Left ventricle myocardium superior (tissue), 1 donor: ENCODE measurements at regions not wholly inside any gene's neighbourhood (a gene's known extent, or its start where the extent isn't known, plus 50 kb on each side); places are given as distances from the start of the nearest gene placed in this dataset.
A peak's percentile ranks its signal among the peaks of the same experiment; 100 is the strongest.
"Not testable (repeated sequence)": the region's sequence is repeated elsewhere in the genome, so short reads cannot be mapped to it uniquely, and the experiment has no call there.

Source experiments
- ATAC-seq: fragments of 200-7000 bp; cut with Tn5 transposase; one replicate; pipeline ENCODE4 v1.9.1; 2020; ENCODE audit warnings: mild to moderate bottlenecking, moderate library complexity
- DNase-seq: peaks from one replicate; pipeline ENCODE4 v3.0.0-alpha.2; 2020
- intact Hi-C: fragments of 100-400 bp; cut with micrococcal nuclease; formaldehyde crosslinking; loops from one replicate; pipeline ENCODE4 v1.11.0; 2022
- donor health status: DM: no; HTN: yes; CAD: no; lungs with severe emphysema.

DNA sequence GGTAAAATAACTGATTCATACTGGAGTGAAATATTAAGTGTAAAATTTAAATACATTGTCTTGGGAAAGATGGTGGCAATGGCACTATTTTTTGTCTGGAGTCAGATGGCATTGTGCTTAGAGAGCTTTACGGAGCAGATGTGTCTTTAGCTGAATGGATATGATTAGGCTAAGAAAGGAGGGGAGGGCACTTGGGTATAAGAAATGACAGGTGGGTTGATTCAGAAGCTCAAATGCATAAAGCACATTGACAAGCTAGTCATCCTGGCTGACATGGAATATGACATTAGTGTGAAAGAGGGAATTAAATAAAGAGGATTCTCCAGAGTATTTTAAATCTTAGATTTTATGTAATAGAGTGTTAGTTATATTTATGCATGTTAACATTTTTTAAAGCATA is 570.1 kb upstream of the CBLB start:
- intact Hi-C loops: no loop called here
- ATAC-seq (no peak), DNase-seq (no peak)

DNA sequence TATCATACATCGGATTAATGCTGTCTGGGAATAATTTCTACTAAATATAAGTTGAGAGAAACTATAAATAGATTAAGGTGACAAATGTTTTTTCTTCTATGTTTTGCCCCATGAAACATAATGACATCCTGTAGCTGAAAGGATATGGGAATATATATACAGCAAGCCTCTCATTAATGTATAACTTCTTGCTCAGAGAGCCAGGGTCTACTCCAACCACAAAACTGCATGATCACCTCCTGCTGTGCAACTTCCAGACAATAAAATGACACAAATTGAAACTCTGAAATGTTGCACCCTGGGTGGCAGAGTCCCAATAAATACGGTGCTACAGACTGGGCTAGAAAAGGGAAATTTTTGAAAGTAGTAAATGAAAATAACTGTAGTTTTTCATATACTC is 571.9 kb upstream of the CBLB start:
- intact Hi-C loops: no loop called here
- DNase-seq (no peak), ATAC-seq (no peak)

DNA sequence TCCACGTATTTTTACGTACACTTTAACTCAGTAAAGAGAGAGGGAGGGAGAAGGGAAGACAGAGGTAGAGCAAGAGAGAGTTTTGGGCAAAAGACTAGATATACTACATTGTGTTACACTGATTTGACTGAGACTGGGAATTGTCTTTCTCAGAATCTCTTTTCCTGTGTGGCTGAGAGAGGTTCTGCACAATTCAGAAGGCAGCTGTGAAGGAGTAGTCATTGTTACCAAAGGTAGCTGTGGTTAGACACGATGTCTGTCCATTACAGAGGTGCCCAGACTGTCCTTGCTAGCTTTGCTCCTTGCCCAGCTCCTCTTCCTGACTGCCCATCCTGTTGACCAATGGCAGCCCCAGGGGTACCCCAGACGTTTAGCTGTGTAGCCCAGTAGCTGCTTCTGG is 577.5 kb upstream of the CBLB start:
- no peak for ATAC-seq
- intact Hi-C loops: no loop called here
- DNase-seq: no peak

DNA sequence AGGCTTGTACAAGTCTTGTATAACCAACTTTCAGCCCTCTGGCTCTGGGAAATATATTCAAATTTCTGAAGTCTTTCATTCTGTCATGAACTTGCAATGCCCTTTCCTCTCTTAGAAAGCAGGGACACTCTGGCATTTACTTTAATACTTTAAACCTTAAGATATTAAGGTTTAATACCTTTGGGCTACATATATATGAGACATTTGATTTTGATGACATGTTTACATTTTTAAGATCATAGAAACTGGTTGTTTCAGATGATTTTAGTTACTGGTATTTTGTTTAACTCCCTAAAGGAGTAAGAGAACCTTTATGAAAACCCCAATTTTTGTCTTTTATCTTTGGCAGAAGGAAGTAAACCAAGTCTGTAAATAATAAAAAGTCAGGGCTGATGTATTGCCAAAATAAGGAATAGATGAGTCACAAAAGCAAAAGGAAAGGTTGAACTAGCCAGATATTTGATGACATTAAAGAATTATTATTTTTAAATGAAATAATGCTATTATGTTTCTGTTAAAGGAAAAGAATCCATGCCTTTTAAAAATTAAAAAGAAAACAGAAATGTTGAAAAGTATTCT is 579.0 kb upstream of the CBLB start:
- ATAC-seq (no peak), DNase-seq (no peak)
- intact Hi-C loops: no loop called here

DNA sequence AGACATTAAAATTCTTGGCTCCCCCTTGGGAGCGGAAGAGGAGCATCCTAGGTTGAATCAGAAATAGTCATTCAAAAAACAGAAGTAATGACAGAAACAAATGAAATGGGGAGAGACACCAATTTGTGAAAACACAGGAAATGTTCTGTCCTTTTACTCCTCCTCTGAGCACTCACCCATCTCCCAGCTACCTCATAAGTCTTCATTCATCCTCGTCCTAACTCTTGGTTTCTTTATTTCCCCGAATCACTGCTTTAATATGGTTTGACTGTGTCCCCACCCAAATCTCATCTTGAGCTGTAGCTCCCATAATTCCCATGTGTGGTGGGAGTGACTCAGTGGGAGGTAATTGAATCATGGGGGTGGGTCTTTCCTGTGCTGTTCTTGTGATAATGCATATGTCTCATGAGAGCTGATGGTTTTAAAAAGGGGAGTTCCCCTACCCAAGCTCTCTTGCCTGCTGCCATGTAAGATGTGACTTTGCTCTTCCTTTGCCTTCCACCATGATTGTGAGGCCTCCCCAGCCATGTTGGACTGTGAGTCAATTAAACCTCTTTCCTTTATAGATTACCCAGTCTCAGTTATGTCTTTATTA is 579.7 kb upstream of the CBLB start:
- intact Hi-C loops, DNase-seq, ATAC-seq: not testable (repeated sequence)

DNA sequence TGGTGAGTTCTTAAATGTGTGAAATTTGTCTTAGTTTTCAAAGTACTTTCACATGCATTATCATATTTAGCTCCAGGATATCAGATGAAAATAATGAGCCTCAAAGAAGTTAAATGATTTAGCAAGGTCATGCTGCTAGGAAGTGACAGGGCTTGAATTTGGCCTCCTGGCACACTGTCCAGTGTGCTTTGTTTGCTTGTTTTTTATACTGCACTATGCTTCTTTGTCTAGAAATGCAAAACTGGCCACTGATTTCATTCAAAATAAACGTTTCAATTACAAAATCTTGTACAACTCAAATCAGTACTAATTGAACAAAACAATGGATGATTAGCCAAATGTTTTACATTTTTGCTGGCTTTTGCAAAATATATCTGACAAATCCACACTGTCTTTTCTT is 583.3 kb upstream of the CBLB start:
- intact Hi-C loops: no loop called here
- no peak for ATAC-seq
- no peak for DNase-seq

DNA sequence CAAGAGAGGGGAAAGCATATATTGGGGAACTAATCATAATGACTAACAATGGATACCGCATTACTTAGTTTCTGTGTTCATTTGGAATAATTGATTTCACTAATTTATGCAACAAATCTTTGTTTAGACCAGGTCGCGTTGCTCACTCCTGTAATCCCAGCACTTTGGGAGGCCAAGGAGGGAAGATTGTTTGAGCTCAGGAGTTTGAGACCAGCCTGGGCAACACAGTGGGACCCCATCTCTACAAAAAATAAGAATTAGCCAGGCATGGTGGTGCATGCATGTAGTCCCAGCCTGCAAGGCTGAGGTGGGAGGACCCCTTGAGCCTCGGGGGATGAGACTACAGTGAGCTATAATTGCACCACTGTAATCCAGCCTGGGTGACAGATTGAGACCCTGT is 585.7 kb upstream of the CBLB start:
- ATAC-seq: no peak
- intact Hi-C loops: no loop called here

DNA sequence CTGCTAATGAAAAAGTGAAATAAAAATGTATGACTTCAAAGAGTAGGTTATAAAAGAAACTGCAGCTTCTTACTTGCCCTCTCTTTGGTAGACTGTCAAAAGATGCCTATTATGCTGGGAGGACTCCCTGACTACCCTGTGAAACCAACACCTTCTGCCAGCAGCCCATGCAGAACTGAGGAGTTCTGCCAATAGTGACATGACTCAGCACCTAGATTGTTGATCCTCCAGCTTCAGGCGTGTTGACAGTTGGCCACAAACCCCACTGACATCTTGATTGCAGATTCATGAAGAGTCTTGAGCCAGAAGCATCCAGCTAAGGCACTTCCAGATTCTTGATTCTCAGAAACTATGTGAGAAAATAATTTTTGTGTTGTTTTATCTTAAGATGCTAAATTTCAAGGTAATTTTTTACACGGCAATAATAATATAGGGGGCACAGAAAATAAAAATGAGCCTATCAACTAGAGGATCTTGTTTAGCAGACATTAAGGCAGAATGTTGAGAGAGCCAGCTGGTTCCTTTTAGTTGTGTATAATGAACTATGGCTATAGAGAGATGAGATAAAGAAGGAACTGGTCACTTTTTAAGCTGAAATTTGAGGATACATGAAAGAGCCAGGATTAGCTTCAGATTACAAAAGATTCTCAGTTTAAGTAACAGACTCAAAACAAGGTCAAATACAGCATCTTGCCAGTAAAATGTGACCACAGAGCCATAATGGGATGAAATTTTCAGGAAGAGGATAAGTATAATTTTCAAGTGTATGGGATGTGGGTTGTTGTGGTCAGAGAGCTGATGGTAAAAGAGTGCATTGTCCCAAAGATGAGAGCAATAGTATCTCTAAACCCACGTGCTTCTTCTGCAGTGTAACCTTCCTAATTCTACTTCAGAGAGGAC is 588.7 kb upstream of the CBLB start:
- ATAC-seq: peak; percentile 97
- intact Hi-C loops: no loop called here
- DNase-seq: peak; percentile 54

More for the DNA sequence above, 585.7 kb upstream of the CBLB start:
- DNase-seq: no peak

DNA sequence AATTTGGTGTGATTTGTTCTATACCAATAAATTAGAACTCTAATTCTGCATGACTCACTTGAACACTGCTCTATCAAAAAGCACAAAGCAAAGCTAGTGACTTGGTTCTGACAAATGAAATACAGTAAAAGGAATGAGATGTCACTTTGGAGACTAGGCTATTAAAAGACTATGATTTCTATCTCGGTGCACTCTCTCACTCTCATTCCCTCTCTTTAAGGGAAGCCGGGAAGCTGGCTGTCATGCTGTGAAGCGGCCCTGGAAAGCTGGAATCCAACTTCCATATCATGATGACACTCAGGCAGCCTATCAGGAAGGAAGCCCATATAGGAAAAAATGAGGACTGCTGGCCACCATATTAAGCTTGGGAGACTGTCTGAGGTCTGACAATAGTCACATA is 590.1 kb upstream of the CBLB start:
- ATAC-seq (no peak), DNase-seq (no peak)
- intact Hi-C loops: no loop called here

DNA sequence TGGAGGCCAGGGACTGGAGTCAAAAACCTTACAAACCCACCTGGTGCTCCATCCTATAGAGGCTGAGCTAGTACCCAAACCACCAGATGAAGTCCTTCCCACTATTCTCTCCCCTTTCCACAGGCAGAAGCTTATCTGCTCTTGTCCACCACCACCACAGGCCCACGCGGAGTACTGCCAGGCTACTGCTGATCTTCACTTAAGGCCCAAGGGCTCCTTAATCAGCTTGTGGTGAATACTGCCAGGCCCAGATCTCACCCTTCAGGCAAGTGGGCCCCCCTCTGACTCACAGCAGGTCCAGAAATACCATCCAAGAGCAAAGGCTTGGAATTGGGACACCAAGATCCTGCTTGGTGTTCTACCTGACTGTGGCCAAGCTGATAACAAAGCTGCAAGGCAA is 598.1 kb upstream of the CBLB start:
- intact Hi-C loops: no loop called here
- DNase-seq (no peak), ATAC-seq (no peak)

DNA sequence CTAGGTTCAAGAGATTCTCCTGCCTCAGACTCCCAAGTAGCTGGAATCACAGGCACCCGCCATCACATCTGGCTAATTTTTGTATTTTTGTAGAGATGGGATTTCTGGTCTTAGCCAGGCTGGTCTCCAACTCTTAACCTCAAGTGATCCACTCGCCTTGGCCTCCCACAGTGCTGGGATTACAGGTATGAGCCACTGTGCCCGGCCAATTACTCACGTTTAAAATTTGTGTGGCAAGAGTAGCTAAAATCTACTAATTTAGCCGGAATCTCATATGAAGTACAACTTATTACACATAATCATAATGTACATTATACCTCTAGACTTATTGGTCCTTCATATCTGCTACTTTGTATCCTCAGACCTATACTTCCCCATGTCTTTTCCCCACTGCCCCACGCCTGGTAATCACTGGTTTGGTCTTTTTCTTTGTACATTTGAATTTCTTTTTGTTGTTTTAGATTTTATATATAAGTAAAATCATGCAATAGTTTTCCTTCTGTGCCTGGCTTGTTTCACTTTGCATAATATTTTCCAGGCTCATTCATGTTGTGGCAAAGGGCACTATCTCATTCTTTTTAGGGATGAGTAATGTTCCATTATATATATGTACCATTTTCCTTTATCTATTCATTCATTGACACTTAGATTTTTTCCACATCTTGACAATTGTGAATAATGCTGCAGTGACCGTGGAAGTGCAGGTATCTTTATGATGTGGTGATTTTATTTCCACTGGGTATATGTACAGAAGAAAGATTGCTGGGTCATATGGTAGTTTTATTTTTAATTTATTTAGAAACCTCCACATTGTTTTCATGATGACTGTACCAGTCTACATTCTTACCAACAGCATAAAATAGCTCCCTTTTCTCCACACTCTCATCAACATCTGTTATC is 605.0 kb upstream of the CBLB start:
- intact Hi-C loops: no loop called here
- ATAC-seq (no peak), DNase-seq (no peak)

DNA sequence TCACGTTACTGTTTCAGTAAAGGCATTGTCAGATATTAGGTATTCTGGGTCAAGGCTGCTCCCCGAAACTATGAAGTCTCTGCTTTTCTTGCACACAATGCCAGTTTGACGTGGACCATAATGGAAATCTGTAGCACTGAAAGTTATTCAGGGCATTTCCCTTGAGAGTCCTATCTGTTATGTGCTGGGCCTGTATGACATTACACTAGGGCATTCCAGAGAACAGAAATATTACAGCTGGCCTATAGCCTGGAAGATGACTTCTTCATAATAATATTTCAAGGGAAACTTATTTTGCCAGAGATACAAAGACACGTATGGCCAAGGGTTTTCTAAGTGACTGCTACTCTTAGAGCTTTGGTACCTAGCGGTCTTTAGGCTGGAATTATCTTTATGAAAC is 613.6 kb upstream of the CBLB start:
- DNase-seq (no peak), ATAC-seq (no peak)
- intact Hi-C loops: no loop called here

DNA sequence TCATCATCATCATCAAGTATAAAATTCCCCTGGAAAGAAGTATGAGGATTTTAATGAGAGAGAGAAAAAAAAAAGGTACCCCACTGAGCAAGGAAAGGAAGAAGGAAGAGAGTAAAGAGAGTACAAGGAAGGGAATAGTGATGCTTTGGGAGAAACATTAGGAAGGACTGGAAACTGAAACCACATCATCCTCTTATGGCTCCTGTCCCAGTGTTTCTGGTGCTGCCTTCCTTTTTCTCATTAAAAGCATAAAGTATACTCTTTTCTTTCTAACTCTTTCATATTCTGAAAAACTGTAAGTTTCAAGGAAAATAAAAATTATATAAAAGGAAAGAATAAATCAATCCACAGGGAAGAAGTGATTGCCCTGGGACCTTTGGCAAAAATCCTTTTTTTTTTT is 616.4 kb upstream of the CBLB start:
- intact Hi-C loops: no loop called here
- DNase-seq (no peak), ATAC-seq (no peak)

DNA sequence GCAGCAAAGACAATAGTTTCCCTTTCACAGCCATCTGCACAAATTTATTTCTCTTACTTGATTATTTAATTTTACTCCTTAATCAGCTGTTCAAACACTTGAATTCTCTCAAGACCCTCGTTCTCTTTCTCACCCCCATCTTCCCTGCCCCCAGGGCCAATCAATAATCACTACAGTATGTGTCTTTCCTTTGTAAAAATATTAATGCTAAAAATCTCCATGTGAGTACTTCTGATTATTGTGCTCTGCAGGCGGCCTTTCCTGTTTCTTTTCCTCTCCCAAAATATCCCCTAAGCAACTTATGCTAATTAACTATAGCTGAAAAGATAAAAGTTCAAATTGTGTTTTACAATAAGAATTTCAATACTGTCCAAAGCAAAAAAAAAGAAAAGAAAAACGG is 617.0 kb upstream of the CBLB start:
- intact Hi-C loops: no loop called here
- DNase-seq (no peak), ATAC-seq (no peak)

DNA sequence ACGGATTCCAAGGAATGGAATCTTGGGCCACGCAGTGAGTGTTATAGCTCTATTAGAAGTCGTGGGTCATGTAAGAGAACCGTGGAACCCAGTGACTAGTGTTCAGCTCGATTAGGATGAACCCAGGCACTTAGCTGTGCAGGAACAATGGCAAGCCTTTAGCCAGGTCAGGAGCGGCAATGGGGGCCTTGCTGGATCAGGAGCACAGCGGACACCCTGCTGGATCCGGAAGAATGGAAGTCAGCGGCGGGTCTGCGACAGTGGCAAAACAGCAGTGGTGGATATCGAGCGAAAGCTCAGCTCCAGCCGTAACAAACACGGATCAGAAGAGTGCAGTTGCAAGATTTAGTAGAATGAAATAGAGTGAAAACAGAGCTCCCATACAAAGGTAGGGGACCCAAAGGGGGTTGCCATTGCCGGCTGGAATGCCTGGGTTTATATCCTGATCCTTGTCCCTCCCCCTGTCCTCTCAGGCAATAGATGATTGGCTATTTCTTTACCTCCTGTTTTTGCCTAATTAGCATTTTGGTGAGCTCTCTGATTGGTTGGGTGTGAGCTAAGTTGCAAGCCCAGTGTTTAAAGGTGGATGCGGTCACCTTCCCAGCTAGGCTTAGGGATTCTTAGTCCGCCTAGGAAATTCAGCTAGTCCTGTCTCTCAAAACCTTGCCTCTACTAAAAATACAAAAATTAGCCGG is 618.3 kb upstream of the CBLB start:
- DNase-seq, intact Hi-C loops, ATAC-seq: not testable (repeated sequence)

DNA sequence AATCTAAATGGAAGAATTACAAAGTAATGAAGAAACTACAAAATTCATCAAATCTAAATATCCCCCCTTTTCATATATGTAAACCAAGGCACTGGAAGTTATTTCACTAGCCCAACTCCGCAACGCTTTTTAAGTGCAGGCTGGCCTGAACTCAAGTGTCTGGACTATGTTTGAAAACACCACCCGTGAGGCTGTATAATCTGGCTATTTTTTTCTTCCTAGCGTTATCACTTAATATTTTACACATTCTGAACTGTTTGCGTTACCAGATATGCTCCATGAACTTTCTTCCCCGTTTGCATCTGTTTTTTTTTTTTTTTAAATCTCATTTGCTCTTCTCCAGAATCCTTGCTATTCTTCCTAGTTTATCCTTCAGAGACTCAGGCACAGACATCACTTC is 619.5 kb upstream of the CBLB start:
- DNase-seq (no peak), ATAC-seq (peak; percentile 48)
- intact Hi-C loops: no loop called here

DNA sequence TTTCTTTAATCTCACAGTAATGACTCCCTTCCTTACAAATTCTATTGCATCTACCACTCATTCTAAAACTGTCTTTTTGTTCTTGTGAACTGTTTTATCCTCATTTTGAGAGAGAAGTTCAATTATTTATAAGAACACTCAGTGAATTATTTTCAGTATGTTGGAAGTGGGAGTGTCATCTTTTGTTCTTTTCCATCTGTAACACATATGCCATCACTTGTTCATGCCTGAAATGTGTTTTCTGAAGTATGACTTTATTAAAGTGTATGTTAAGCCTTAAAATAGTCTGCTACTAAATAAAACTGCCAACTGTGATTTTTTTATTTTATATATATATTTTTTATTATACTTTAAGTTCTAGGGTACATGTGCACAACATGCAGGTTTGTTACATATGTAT is 623.0 kb upstream of the CBLB start:
- intact Hi-C loops: no loop called here
- no peak for ATAC-seq

DNA sequence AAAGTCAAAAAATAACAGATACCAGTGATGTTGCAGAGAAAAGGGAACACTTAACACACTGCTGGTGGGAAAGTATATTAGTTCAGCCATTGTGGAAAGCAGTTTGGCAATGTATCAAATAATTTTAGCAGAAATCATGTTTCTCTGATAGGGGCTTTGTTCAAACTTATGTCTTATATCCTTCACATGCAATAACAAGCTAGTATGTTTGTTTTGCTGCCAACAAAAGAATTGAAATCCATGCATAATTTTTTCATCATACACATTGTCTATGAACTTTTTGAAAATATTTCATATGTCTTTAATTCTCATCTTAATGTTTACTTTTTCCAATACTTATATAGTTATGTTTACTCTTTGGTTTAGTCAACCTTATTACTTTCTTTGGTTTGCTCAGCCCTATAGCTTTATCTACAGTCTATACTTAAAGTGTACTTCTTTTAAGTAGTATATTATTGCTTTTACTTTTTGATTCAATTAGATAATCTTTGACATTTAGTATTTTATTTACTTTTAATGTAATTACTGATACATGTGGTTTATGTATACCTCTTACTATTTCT is 639.6 kb upstream of the CBLB start:
- intact Hi-C loops: no loop called here
- DNase-seq (no peak), ATAC-seq (no peak)

More for the DNA sequence above, 623.0 kb upstream of the CBLB start:
- no peak for DNase-seq

DNA sequence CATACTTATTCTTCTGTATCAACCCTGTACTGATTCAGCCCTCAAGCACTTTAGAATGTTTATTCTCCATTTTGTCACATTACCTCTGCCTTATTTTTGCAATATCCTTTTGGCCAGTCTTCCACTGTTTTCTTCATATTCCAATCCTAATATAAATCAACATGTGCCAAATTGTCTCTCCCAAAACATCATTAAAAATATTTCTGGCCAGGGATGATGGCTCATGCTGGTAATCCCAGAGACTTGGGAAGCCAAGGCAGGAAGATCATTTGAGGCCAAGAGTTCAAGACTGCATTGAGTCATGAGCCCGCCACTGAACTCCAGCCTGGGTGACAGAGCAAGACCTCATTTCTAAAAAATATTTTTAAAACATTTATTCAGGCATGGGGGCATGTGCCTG is 641.4 kb upstream of the CBLB start:
- DNase-seq (no peak), ATAC-seq (no peak)

More for the DNA sequence above, 641.4 kb upstream of the CBLB start:
- intact Hi-C loops: no loop called here
